ENCODE measurements at regions not wholly inside any gene's neighbourhood (a gene's known extent, or its start where the extent isn't known, plus 50 kb on each side); places are given as distances from the start of the nearest gene placed in this dataset.

GRCh38 chr6:87907521-87907920, 140.1 kb upstream of the SPACA1 start:
- DNase-seq (ENCODE audit: low read depth) = peak; percentile 66

- peak; percentile 0 for DNase-seq (ENCODE audit: low read depth)
Observed at GRCh38 chr6:87905101-87905641, 142.5 kb upstream of the SPACA1 start.

- DNase-seq (ENCODE audit: low read depth) = no peak
Observed at GRCh38 chr6:87904011-87904410, 143.6 kb upstream of the SPACA1 start.

- no peak for DNase-seq (ENCODE audit: low read depth)
Observed at GRCh38 chr6:87903323-87903722, 144.3 kb upstream of the SPACA1 start.

GRCh38 chr6:87902383-87902782, 145.3 kb upstream of the SPACA1 start:
- DNase-seq (ENCODE audit: low read depth) = no peak

- no peak for DNase-seq (ENCODE audit: low read depth)
Observed at GRCh38 chr6:87901613-87902012, 146.0 kb upstream of the SPACA1 start.

- DNase-seq (ENCODE audit: low read depth) = no peak
Observed at GRCh38 chr6:87900160-87900698, 147.4 kb upstream of the SPACA1 start.

- no peak for DNase-seq (ENCODE audit: low read depth)
Observed at GRCh38 chr6:87899499-87900147, 148.0 kb upstream of the SPACA1 start.

GRCh38 chr6:87897663-87898062, 150.0 kb upstream of the SPACA1 start:
- DNase-seq (ENCODE audit: low read depth) = no peak

- no peak for DNase-seq (ENCODE audit: low read depth)
Observed at GRCh38 chr6:87897013-87897412, 150.6 kb upstream of the SPACA1 start.

- DNase-seq (ENCODE audit: low read depth) = no peak
Observed at GRCh38 chr6:87887266-87887665, 160.4 kb upstream of the SPACA1 start.

- DNase-seq (ENCODE audit: low read depth) = no peak
Observed at GRCh38 chr6:87884203-87884602, 163.4 kb upstream of the SPACA1 start.

GRCh38 chr6:87881342-87881895, 166.2 kb upstream of the SPACA1 start:
- no peak for DNase-seq (ENCODE audit: low read depth)

GRCh38 chr6:87879132-87879861, 168.3 kb upstream of the SPACA1 start:
- no peak for DNase-seq (ENCODE audit: low read depth)

- DNase-seq (ENCODE audit: low read depth) = no peak
Observed at GRCh38 chr6:87875781-87876180, 171.9 kb upstream of the SPACA1 start.

- DNase-seq (ENCODE audit: low read depth) = no peak
Observed at GRCh38 chr6:87873556-87873955, 171.5 kb upstream of the AKIRIN2 start.

- DNase-seq (ENCODE audit: low read depth) = no peak
Observed at GRCh38 chr6:87870556-87870955, 168.5 kb upstream of the AKIRIN2 start.

- DNase-seq (ENCODE audit: low read depth) = no peak
Observed at GRCh38 chr6:87869064-87869905, 167.3 kb upstream of the AKIRIN2 start.

- DNase-seq (ENCODE audit: low read depth) = no peak
Observed at GRCh38 chr6:87860902-87861301, 158.9 kb upstream of the AKIRIN2 start.

GRCh38 chr6:87858440-87858839, 156.4 kb upstream of the AKIRIN2 start:
- DNase-seq (ENCODE audit: low read depth) = no peak

GRCh38 chr6:87851674-87852299, 149.8 kb upstream of the AKIRIN2 start:
- no peak for DNase-seq (ENCODE audit: low read depth)

- DNase-seq (ENCODE audit: low read depth) = no peak
Observed at GRCh38 chr6:87848616-87849015, 146.6 kb upstream of the AKIRIN2 start.

Measured in EH (cell line).